Lower leg skin (tissue), 3 donors: ENCODE measurements at regions not wholly inside any gene's neighbourhood (a gene's known extent, or its start where the extent isn't known, plus 50 kb on each side); places are given as distances from the start of the nearest gene placed in this dataset.

Experiments used
- CTCF ChIP-seq, 3 donors: fragments of 450-650 bp; IDR thresholded peaks; one replicate each; pipeline ENCODE4 v1.5.1; 2016; ENCODE audit warnings: antibody characterized with exemption in 3 of 3, mild to moderate bottlenecking in 3 of 3, moderate library complexity in 2 of 3
- POLR2A ChIP-seq, 2 donors: fragments of 450-650 bp; IDR thresholded peaks; one replicate each; pipeline ENCODE4 v1.6.1; 2016 to 2017; ENCODE audit warnings: antibody characterized with exemption in 2 of 2, mild to moderate bottlenecking in 1 of 2, moderate library complexity in 1 of 2

DNA sequence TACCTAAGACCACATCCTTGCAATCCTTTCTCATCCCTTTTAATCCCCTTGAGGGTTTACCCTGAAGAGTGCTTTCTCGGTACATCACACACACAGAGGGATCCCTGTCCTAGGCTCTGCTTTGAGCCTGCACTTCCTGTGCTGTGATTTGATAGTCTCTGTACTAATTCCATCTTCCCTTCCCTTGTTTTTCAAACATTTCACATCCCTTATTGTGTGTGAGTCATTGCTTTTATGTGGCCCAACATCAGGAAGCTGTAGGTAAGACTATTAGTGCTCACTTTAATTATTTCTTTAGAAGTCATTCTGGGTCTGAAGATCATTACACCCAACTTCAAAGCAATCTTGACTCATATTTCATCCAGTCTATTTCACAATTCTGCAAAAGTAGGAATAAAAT, 57.2 kb upstream of the ANKEF1 start:
- TF ChIP-seq CTCF (IDR thresholded peaks at IDR 0.05) (no peak), POLR2A (IDR thresholded peaks at IDR 0.05) (no peak)
